GM23338 (cell line): ENCODE measurements at regions not wholly inside any gene's neighbourhood (a gene's known extent, or its start where the extent isn't known, plus 50 kb on each side); places are given as distances from the start of the nearest gene placed in this dataset.
"Not testable (repeated sequence)": the region's sequence is repeated elsewhere in the genome, so short reads cannot be mapped to it uniquely, and the experiment has no call there.

Experiments
- ATAC-seq: fragments of 200-7000 bp; cut with Tn5 transposase; 3 replicates; pipeline ENCODE4 v1.9.1; 2020
- DNase-seq: peaks from one replicate; pipeline ENCODE4 v3.0.0-alpha.2; 2015; ENCODE audit warnings: low spot score
- H2AFZ ChIP-seq: fragments of 200-600 bp; sonication (generic); 2 replicates; pipeline ENCODE4 v1.8.0; 2016; ENCODE audit warnings: antibody characterized with exemption, mild to moderate bottlenecking, moderate library complexity
- H3F3A ChIP-seq: fragments of 200-600 bp; sonication (generic); replicated peaks from 2 replicates; pipeline ENCODE4 v1.8.0; 2017; ENCODE audit warnings: antibody characterized with exemption, mixed run types, low read depth
- H3K27ac ChIP-seq: fragments of 200-600 bp; sonication (generic); 2 replicates; pipeline ENCODE4 v1.6.1; 2016; ENCODE audit warnings: low read depth
- H3K27me3 ChIP-seq: fragments of 200-600 bp; sonication (generic); 2 replicates; pipeline ENCODE4 v1.8.0; 2016; ENCODE audit warnings: mild to moderate bottlenecking, mixed run types, moderate library complexity; ENCODE audit not compliant: insufficient read depth
- H3K36me3 ChIP-seq: fragments of 200-600 bp; sonication (generic); 2 replicates; pipeline ENCODE4 v1.8.0; 2016; ENCODE audit warnings: mild to moderate bottlenecking; ENCODE audit not compliant: insufficient read depth
- H3K4me1 ChIP-seq: fragments of 200-600 bp; sonication (generic); 2 replicates; pipeline ENCODE4 v1.8.0; 2016; ENCODE audit warnings: mild to moderate bottlenecking, moderate library complexity; ENCODE audit not compliant: insufficient read depth
- H3K4me2 ChIP-seq: fragments of 200-600 bp; sonication (generic); 2 replicates; pipeline ENCODE4 v1.7.1; 2017; ENCODE audit warnings: mixed run types
- H3K4me3 ChIP-seq: fragments of 200-600 bp; sonication (generic); 2 replicates; pipeline ENCODE4 v1.6.1; 2016; ENCODE audit warnings: mixed run types
- H3K79me2 ChIP-seq: fragments of 200-600 bp; sonication (generic); replicated peaks from 2 replicates; pipeline ENCODE4 v1.8.0; 2017; ENCODE audit warnings: mild to moderate bottlenecking; ENCODE audit not compliant: insufficient read depth
- H3K9me2 ChIP-seq: fragments of 200-600 bp; sonication (generic); 2 replicates; pipeline ENCODE4 v1.8.0; 2017; ENCODE audit not compliant: insufficient read depth
- H4K20me1 ChIP-seq: fragments of 200-600 bp; sonication (generic); replicated peaks from 2 replicates; pipeline ENCODE4 v1.8.0; 2017; ENCODE audit warnings: mild to moderate bottlenecking; ENCODE audit not compliant: insufficient read depth
- H3K27ac Mint-ChIP-seq: 2 replicates; pipeline ENCODE4 v1.8.0; 2020; ENCODE audit warnings: inconsistent platforms, mild to moderate bottlenecking, moderate library complexity, mixed read lengths
- H3K27me3 Mint-ChIP-seq: 3 replicates; pipeline ENCODE4 v1.8.0; 2022; ENCODE audit warnings: low read depth, mild to moderate bottlenecking, moderate library complexity, mixed read lengths, inconsistent platforms; ENCODE audit not compliant: insufficient read depth, poor library complexity
- H3K36me3 Mint-ChIP-seq: 3 replicates; pipeline ENCODE4 v1.8.0; 2021; ENCODE audit warnings: low read depth, mild to moderate bottlenecking, inconsistent platforms, moderate library complexity, mixed read lengths
- H3K4me1 Mint-ChIP-seq: 3 replicates; pipeline ENCODE4 v1.8.0; 2020; ENCODE audit warnings: mild to moderate bottlenecking, inconsistent platforms, mixed read lengths
- H3K4me3 Mint-ChIP-seq: 3 replicates; pipeline ENCODE4 v1.8.0; 2021; ENCODE audit warnings: moderate library complexity, mild to moderate bottlenecking, inconsistent platforms, mixed read lengths
- H3K9me3 Mint-ChIP-seq: 3 replicates; pipeline ENCODE4 v1.8.0; 2020; ENCODE audit warnings: moderate library complexity, mild to moderate bottlenecking, inconsistent platforms, mixed read lengths
- TF ChIP-seq, protein P1 (sequence below), 2 experiments: fragments of 200-600 bp in 1 of 2; sonication (generic) in 1 of 2; conservative IDR thresholded peaks; 2 replicates each; pipeline versions ENCODE4 v1.5.1 to v1.6.1; 2016 to 2017; ENCODE audit warnings: antibody characterized with exemption in 2 of 2, low read depth in 2 of 2, mild to moderate bottlenecking in 2 of 2, moderate library complexity in 1 of 2

DNA sequence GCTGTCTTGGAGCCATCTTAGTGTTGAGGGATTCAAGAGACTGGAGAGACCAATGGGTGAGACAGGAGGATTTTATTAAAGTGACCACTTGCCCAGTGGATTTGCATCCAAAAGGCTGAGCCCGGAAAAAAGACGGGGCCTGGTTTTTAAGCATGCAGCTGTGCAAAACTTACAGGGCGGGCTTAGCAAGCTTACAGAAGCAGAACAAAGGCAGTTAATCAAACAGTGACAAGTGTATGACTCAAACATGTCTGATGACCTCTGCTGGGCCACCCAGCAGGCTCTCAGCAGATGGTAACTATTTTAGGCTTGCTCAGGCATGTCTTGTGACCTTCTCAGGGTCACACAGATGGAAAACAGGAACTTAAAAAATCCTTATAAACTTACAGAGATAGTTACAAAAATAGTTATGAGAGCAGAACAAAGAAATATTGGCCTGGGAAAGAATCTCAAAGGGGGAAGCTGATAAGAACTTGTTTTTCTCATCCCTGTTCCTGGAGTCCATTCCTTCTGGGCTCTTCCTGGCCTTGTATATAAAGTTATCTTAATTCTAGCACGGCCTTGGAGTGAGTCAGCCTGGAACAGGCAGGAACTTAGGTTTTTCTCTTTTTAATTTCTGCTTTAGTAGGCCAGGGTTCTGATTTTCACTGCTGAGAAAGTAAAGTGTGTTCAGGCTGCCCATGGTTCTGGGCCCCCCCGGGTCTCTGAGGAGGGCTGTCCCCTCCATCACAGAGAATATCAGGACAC, 141.3 kb downstream of the CCDC74A start:
- H3K4me3 ChIP-seq, H2AFZ ChIP-seq, H3K4me1 ChIP-seq, H3K4me1 Mint-ChIP-seq, DNase-seq, H3K9me2 ChIP-seq, H3F3A ChIP-seq, H4K20me1 ChIP-seq, H3K79me2 ChIP-seq, H3K36me3 ChIP-seq, H3K4me3 Mint-ChIP-seq, ATAC-seq, H3K27ac Mint-ChIP-seq, H3K27ac ChIP-seq, H3K36me3 Mint-ChIP-seq, H3K4me2 ChIP-seq: not testable (repeated sequence)
- Mint-ChIP-seq H3K27me3 (peaks cover 15% of the 10 kb centered on the region), H3K9me3 (peaks cover 19% of the 10 kb centered on the region)
- peaks cover 11% of the 10 kb centered on the region for H3K27me3 ChIP-seq

- H3K36me3 ChIP-seq, H3K4me1 ChIP-seq, H3K4me3 Mint-ChIP-seq, H3K79me2 ChIP-seq, H3K27ac ChIP-seq, H3K27ac Mint-ChIP-seq, H3F3A ChIP-seq, H3K36me3 Mint-ChIP-seq, H3K9me2 ChIP-seq, H4K20me1 ChIP-seq, H3K4me1 Mint-ChIP-seq: not testable (repeated sequence)
- peaks cover 21% of the 10 kb centered on the region for H3K27me3 Mint-ChIP-seq
- DNase-seq: peak; percentile 35
- peak overlapping the region; percentile 80; the same call in 1 of the 2 replicates for H2AFZ ChIP-seq
- H3K27me3 ChIP-seq: peaks cover 11% of the 10 kb centered on the region
- peak; percentile 37 for ATAC-seq
- H3K4me3 ChIP-seq: peak overlapping the region; percentile 55
- peak overlapping the region; percentile 77 for H3K4me2 ChIP-seq
- H3K9me3 Mint-ChIP-seq: peaks cover 19% of the 10 kb centered on the region
Observed at GRCh38 chr2:131671841-131672470, 144.3 kb downstream of the CCDC74A start.

- not testable (repeated sequence) for H3K79me2 ChIP-seq, H3K4me1 ChIP-seq, H3K27ac Mint-ChIP-seq, H3K27ac ChIP-seq, H3K36me3 ChIP-seq, H3K36me3 Mint-ChIP-seq, H3F3A ChIP-seq, H3K4me1 Mint-ChIP-seq, H3K9me2 ChIP-seq, H4K20me1 ChIP-seq
- peak overlapping the region; percentile 55 for H3K4me3 ChIP-seq
- peak overlapping the region; percentile 77 for H3K4me2 ChIP-seq
- TF ChIP-seq, protein P1, sequence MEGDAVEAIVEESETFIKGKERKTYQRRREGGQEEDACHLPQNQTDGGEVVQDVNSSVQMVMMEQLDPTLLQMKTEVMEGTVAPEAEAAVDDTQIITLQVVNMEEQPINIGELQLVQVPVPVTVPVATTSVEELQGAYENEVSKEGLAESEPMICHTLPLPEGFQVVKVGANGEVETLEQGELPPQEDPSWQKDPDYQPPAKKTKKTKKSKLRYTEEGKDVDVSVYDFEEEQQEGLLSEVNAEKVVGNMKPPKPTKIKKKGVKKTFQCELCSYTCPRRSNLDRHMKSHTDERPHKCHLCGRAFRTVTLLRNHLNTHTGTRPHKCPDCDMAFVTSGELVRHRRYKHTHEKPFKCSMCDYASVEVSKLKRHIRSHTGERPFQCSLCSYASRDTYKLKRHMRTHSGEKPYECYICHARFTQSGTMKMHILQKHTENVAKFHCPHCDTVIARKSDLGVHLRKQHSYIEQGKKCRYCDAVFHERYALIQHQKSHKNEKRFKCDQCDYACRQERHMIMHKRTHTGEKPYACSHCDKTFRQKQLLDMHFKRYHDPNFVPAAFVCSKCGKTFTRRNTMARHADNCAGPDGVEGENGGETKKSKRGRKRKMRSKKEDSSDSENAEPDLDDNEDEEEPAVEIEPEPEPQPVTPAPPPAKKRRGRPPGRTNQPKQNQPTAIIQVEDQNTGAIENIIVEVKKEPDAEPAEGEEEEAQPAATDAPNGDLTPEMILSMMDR (conservative IDR thresholded peaks at IDR 0.05; ENCODE audit: low read depth in 2 of 2): peak; percentile 44 to 66
- DNase-seq: peak; percentile 54
- H3K9me3 Mint-ChIP-seq: peaks cover 19% of the 10 kb centered on the region
- peak overlapping the region; percentile 63; the same call in 1 of the 3 replicates for H3K4me3 Mint-ChIP-seq
- H3K27me3 Mint-ChIP-seq: peaks cover 21% of the 10 kb centered on the region
- H2AFZ ChIP-seq: peak overlapping the region; percentile 80; the same call in 1 of the 2 replicates
- peaks cover 11% of the 10 kb centered on the region for H3K27me3 ChIP-seq
- peak; percentile 95 for ATAC-seq
Observed at GRCh38 chr2:131672471-131673399, 145.0 kb downstream of the CCDC74A start.
